H4 (cell line): ENCODE measurements at regions not wholly inside any gene's neighbourhood (a gene's known extent, or its start where the extent isn't known, plus 50 kb on each side); places are given as distances from the start of the nearest gene placed in this dataset.
"Not testable (repeated sequence)": the region's sequence is repeated elsewhere in the genome, so short reads cannot be mapped to it uniquely, and the experiment has no call there.

Experiments used
- DNase-seq: peaks from one replicate; pipeline ENCODE4 v3.0.0-alpha.2; 2015; ENCODE audit warnings: low spot score

GRCh38 chr12:105880824-105881388, 257.8 kb downstream of the NUAK1 start:
- DNase-seq: no peak

DNA sequence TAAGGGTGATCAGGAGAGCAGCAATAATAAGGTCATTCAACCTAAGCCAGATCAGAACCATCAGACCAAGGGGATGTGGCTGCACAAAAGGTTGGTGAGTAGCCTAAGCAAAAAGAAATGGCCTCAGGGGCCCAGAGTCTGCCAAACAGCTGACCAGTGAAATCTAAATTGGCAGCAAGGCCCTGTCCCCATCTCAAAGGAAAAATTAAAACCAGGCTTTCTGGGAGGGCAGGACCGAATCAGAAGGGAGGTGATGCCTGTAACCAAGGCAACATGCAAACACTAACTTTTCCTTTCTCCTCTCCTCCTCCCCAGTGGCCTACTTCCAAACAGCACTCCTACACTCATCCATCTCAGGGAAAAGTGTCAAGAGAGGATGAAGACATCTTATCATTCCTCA, 256.4 kb downstream of the NUAK1 start:
- no peak for DNase-seq

DNA sequence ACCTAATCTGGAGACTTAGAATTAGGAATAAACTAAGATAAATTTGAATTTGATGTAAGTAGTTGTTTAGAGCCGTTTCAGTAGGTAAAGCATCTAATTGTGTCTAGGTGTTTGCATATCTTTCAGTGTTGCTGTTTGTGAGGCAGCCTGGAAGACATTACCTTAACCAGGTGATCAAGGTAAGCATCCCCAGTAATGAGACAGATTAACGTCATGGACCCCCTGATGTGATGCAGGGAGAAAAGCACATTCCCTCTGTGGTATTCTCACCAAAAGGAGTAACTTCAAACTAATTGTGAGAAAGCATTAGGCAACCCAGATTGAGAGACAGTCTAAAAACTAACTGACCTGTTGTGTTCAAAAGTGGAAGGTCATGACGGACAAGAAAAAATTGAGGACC, 251.6 kb downstream of the NUAK1 start:
- DNase-seq: no peak

GRCh38 chr12:105888696-105889095, 250.1 kb downstream of the NUAK1 start:
- no peak for DNase-seq

GRCh38 chr12:105892362-105892910, 246.3 kb downstream of the NUAK1 start:
- DNase-seq: no peak

DNA sequence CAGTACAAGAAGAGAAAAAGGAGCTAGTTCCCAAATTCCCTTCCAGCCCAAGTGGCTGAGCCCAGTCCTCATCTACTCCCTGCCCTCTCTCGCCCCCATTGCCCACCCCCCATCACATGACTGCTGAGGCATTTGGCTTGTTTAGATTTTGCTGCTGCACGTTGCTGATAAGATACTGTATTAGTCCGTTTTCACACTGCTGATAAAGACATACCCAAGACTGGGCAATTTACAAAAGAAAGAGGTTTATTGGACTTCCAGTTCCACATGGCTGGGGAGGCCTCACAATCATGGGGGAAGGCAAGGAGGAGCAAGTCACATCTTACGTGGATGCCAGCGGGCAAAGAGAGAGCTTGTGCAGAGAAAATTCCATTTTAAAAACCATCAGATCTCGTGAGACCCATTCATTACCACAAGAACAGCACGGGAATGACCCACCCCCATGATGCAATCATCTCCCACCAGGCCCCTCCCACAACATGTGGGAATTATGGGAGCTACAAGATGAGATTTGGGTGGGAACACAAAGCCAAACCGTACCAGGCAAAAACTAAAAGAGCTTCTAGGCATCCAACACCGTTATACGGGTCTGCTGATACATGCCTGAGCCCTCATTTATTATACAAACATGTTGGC, 243.4 kb downstream of the NUAK1 start:
- DNase-seq: not testable (repeated sequence)

DNA sequence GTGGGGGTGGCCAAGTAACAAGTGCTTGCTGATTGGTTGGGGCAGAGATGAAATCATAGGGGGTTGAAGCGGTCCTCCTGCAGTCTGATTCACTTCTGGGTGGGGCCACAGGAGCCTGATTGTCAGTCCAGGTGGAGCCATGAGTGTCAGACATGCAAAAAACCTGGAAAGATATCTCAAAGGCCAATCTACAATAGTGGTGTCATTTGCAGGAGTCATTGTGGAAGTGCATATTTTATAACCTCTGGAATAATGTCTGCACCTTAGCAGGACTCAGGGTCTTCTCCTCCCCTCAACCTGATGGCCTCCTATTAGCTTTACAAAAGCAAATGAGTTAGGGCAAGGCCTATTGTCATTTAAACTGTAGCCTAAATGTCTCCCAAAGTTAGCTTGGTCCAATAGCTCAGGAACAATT, 241.4 kb downstream of the NUAK1 start:
- no peak for DNase-seq

DNA sequence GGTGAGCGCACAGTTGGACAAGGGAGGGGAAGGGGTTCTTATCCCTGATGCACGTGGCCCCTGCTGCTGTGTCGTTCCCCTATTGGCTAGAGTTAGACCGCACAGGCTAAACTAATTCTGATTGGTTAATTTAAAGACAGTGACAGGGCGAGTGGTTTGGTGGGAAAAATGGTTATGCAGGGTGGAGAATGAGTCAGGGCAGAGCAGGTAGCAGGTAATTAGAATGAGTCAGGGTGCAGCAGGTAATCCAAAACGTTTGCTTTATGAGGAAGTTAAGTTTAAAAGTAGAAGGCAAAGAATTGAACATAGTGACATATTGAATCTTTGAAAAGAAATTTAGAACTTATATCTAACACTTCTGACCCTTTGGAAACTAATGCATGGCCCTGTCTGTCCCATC, 240.5 kb downstream of the NUAK1 start:
- not testable (repeated sequence) for DNase-seq

DNA sequence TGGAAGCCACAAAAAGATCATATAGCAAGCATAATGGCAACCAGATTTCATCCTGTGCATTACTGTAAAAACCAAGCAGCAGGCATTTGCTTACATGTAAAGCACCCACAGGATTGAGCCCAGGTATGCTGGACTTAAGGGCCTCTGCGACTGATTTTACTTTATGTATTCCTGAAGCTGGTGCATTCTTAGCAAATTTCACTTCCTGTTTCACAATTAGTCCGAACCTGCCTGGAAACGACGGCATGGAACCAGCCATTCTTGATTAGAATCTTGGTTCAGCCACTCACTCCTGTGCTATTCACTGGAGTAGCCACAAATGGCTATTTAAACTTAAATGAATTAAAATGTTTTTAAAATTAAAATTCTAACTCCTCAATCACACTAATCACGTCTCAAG, 239.2 kb downstream of the NUAK1 start:
- DNase-seq: no peak

- DNase-seq: no peak
Measured at GRCh38 chr12:105906561-105906960, 232.2 kb downstream of the NUAK1 start.

- DNase-seq: no peak
Measured at GRCh38 chr12:105907982-105908381, 230.8 kb downstream of the NUAK1 start.

DNA sequence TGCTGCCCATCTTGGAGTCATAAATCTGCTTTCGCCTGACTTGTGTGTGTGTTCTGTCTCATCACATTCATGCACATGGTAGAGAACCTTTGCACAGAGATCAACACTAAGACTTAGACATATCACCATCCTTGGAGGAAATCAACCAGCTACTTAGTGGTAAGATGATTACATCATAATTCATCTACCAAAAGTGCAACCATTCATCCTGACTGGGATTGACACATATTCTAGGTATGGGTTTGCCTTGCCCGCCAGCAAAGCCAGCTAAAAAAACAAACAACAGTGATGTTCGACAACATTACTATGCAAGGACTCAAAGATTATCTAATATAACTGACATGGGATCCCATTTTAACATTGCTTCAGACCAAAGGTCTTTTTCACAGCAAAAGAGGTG, 228.7 kb downstream of the NUAK1 start:
- DNase-seq: no peak

DNA sequence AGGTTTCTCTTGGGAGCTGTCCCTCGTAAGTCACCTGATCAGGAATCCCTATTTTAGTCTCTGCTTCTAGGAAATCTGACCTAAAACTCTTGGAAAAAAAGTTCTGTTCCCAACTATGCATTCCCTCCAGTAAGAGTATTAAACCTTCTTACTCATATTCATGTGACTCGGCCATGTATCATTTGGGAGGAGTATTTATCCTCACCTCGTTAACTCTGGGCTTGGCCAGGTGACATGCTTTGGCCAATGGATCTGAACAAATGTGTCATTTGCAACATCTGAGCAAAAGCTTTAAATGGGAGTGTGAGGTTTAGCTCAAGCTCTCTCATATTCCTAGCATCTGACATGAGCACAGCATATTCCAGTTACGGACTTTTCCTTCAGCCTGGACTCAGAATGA, 226.8 kb downstream of the NUAK1 start:
- no peak for DNase-seq

DNA sequence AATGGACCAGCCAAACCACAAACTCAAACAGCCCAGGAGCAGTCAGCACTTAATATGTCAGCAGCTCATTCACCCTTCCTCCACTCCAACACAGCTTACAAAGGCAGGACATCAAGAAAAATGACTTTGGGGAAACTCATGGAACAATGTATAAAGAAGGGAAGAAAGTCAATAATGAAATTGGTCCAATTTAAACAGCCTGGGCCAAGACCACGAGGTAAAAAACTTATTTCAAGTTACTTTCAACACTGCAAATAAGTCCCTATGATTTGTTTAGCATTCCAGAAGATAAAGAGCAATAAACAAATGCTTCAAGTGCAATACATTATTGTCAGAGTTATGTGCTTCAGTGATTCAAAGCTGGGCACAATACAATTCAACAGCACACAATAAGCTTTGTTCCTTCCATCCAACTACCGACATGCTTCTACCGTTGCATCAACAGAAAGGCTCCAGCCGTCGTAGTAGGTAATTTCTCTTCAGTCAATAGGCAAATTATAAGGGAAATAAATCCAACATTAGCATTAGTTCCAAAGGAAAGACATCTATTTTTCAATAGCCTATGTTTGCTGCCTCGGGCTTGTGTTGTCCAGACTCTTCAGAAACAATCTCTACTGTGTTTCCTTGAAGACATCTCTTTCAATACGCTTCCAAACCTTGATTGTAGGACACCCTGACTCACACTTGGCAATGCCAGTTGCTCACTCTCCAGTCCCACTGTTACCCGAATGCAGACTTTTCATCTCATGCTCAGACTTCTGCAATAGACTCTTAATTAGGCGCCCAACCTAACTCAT, 225.7 kb downstream of the NUAK1 start:
- no peak for DNase-seq

- no peak for DNase-seq
Measured at GRCh38 chr12:105915997-105916759, 222.6 kb downstream of the NUAK1 start.

DNA sequence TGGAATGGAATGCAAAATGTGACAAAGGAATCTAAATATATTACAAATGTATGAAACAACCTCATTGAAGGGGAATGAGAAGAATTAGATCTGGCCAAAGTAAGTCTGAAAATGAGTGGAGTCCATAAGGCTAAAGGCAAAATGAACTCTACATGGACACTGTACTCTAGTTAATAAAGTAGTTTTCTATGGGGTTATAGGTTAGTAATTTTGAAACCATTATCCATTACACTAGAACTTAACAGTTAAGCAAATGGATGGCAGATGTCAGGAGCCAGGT, 222.1 kb downstream of the NUAK1 start:
- no peak for DNase-seq

DNA sequence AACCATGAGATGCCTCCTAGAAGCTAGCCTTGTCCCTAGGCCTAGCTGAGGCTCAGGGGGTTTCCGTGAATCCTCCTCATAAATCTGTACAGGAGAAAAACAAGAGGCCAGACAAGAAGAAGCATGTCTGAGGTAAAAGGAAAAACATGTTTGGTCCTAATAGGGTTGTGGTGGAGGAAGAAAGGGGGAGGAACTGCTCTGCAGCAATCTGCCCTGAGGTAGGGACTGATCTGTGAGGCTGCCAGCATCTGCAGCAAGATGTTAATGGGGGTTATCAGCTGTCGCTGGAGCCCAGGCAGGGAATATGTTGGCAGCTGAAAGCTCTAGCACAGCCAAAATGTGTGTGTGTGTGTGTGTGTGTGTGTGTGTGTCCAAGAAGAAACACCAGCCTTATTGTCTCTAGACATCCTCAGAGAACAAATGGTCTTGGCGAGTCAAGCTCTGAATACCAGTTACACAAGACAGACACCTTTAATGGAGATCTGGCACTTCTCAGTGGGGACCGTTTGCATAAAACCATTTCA, 218.5 kb downstream of the NUAK1 start:
- no peak for DNase-seq

DNA sequence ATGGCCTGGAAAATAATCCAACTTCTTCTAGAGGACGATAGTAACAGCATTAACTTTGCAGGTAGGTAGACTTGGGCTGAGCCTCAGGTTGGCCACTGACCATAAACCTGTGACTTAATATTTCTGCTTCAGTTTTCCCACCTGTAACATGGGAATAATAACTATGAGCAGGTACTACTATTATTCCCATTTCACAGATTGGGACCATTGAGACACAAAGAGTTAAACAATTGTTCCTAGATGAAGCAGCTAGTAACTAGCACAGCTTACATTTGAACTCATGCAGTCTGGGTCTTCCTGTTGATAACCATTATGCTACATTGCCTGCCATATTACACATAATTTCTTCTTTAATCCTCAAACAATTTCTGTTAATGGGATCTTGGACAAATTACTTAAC, 217.7 kb downstream of the NUAK1 start:
- no peak for DNase-seq

DNA sequence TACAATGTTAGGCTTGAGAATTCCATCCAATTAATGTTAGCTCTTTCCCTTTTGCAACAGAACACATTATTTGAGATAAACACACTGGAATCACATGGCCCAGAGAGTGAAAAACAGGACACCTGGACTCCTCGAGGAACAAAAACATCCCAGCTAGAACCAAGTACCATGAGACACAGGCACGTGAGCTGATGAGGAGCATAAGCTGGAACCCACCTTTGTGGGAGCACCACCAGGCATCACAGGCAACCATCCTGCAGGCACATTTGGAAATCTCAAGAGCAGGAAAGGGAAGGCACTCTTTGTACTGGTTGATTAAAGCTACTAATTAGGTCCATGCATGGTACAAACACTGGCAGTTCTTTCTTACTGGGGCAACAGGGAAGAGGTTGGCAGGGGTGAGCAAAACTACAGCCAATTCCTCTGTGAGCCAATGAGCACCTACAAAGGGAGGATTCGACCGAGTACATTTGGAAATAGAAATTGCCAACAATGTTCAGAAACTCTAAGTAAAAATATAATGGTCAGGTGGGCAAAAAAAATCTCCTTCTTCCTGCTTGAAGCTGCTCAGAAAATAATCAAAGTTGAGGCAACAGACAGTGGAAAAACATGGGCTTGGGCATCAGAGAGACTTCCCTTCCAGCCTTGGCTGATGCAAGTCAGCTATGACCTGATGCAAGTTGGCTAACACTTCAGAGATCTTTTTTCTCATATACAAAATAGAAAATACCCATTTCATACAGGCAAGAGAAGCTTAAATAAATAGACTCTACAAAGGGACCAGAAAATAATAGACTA, 216.7 kb downstream of the NUAK1 start:
- DNase-seq: no peak

GRCh38 chr12:105922670-105923102, 216.1 kb downstream of the NUAK1 start:
- DNase-seq: peak; percentile 29

- no peak for DNase-seq
Measured at GRCh38 chr12:105924526-105925208, 214.1 kb downstream of the NUAK1 start.
